C4-2B (cell line): ENCODE measurements at regions not wholly inside any gene's neighbourhood (a gene's known extent, or its start where the extent isn't known, plus 50 kb on each side); places are given as distances from the start of the nearest gene placed in this dataset.

Experiments
- H3K27ac ChIP-seq: fragments of 450-650 bp; 2 replicates; pipeline ENCODE4 v1.5.1; 2017
- ZFX ChIP-seq: fragments of 450-650 bp; IDR thresholded peaks from 2 replicates; pipeline ENCODE4 v1.6.1; 2017
- TF ChIP-seq, protein P1 (sequence below): fragments of 450-650 bp; conservative IDR thresholded peaks from 2 replicates; pipeline ENCODE4 v1.5.1; 2017; ENCODE audit warnings: mild to moderate bottlenecking

DNA sequence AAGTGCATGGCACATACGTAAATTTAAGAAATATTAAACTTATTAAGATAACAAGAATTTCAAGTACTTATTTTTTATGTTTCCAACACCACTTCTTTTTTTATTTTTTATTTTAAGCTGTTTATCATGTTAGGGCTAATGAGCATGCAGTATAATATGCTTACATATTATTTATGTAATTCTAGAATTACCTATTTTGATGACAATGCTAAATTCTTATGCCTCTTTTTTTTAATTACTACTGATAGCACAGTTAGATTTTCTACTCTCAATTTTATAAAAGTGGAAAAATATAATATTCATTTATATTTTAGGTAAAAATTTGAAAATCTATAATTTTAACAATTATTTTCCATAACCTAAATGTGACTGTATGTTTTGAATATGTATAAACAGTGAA is 713.0 kb downstream of the MRPL39 start:
- no peak overlapping the region for H3K27ac ChIP-seq
- TF ChIP-seq, protein P1, sequence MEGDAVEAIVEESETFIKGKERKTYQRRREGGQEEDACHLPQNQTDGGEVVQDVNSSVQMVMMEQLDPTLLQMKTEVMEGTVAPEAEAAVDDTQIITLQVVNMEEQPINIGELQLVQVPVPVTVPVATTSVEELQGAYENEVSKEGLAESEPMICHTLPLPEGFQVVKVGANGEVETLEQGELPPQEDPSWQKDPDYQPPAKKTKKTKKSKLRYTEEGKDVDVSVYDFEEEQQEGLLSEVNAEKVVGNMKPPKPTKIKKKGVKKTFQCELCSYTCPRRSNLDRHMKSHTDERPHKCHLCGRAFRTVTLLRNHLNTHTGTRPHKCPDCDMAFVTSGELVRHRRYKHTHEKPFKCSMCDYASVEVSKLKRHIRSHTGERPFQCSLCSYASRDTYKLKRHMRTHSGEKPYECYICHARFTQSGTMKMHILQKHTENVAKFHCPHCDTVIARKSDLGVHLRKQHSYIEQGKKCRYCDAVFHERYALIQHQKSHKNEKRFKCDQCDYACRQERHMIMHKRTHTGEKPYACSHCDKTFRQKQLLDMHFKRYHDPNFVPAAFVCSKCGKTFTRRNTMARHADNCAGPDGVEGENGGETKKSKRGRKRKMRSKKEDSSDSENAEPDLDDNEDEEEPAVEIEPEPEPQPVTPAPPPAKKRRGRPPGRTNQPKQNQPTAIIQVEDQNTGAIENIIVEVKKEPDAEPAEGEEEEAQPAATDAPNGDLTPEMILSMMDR, result no peak
- TF ChIP-seq ZFX, result no peak

DNA sequence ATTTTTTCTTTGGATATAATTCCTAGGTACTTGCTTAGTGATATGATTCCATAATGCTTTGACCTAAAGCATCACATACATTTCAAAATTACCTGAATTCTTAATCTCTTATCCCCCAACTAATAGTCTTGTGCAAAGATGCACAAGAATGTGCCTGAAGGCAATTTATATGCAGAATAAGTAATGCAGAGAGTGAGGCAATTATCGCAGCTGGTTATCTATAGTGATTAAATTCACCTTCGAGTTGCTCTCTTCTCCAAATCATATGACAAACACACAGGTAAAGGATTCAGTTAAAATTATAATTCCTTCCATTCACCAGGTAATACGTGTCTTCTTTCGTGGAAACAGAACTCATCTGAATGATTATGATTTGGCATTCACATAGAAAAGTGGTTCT is 717.3 kb downstream of the MRPL39 start:
- H3K27ac ChIP-seq, result no peak overlapping the region
- no peak for TF ChIP-seq ZFX
- TF ChIP-seq, protein P1, result no peak

DNA sequence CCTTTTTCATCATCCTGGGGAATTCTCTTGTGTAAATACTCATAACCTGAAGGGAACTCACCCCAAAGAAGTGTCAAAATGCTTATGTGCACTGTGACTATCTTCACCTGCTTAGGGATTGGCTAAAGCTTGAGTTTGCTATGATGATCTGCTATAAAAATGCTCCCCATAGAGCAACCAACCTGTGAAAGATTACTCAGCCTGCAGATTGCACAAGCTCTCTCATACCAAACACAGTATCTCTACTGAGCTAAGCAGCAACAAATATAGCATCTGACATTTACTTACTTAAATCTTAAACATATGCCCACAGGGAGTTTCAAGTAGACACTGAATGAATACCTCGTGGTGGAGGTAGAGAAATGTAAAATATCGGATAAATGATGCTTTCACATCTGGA is 725.8 kb downstream of the MRPL39 start:
- H3K27ac ChIP-seq, result no peak overlapping the region
- TF ChIP-seq ZFX, result no peak

DNA sequence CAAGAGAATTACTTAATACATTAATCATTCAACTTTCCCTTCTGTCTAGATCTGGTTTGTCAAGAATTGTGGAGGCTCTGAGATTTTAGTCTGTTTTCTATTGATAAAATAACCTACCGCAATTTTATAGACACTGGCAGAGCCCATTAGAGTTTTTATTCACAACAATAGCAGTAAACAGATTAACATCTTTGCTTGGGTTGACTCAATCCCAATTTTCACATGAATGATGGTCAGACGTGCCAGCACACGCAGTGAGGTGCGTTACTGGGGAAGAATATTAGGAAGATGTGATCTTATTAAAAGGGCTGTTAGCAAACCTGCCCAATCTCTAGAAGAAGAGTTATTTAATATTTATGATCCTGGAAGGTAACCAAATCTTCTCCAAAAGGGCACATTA is 736.6 kb downstream of the MRPL39 start:
- no peak overlapping the region for H3K27ac ChIP-seq
- no peak for TF ChIP-seq ZFX
- TF ChIP-seq, protein P1, result no peak

DNA sequence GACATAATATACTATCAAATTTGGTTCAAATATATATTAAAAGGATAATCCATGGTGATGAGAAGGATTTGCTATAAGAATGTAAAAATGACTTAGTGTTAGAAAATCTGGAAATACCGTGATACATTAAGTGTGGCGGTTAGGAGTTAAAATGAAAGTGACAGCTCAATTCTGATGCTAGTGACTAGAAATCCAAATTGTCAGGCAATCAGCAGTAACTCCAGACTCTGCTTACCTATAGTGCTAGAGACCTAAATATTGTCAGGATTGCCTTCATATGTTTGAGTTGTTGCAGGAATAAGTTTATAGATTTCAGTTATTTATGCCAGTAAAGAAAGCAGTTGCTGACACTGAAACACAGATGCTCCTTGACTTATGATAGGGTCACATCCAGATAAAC is 737.4 kb downstream of the MRPL39 start:
- no peak overlapping the region for H3K27ac ChIP-seq

DNA sequence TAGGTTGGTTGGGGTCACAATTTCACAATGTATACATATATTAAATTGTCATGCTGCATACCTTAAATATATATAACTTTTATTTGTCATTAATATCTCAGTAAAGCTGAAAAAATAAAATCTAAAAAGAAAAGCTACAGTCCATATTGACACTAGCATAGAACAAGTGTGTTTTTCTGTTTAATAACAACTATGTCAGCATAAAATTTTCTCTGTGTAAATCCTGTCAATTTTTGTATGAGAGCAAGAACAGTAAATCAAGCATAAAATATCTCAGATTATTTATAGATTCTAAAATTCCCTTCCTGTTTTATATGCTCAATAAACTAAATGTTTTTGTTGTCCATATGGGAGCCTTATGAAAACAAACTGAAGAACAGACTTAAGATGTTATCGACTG is 739.2 kb downstream of the MRPL39 start:
- no peak overlapping the region for H3K27ac ChIP-seq
- no peak for TF ChIP-seq ZFX
- TF ChIP-seq, protein P1, result no peak

More for the DNA sequence above, 737.4 kb downstream of the MRPL39 start:
- TF ChIP-seq ZFX, result no peak
- TF ChIP-seq, protein P1, result no peak

DNA sequence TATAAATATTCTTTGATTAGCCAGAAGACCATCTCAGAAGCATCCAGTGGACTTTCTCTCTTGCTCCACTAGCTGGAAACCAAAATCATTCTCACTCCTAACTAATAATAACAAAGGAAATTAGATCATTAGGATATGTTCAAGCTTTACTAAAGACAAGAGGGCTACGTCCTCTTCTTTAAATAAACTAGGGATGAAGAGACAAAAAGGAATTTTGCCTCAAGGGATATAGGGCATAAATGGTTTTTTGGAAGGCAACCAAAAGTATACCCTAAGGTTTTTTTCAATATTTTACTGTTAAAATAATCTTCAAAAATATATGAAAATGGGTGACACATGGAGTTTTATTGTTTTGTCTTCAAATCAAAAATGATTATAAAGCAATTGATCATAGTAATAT is 745.8 kb downstream of the MRPL39 start:
- no peak overlapping the region for H3K27ac ChIP-seq
- TF ChIP-seq ZFX, result no peak
- TF ChIP-seq, protein P1, result no peak

DNA sequence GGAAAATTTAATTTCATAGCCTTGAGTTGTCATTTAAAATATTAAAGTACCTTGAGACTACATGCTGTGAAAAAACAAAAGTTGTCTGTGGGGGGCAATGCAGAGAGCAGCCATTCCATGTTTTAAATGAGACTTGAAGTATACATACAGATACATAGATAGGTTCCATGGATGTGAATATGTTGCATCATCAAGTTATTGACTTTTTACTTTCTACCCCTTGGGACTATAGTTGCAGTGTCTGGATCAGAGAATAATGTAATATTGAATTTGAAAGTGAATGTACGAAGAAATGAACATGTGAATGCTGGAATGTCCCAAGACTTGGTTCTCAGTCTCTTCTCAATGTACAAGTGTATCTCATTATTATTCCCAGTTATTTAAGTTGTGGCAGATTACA is 751.0 kb downstream of the MRPL39 start:
- no peak overlapping the region for H3K27ac ChIP-seq
- TF ChIP-seq ZFX, result no peak
- TF ChIP-seq, protein P1, result no peak
